ENCODE measurements at regions not wholly inside any gene's neighbourhood (a gene's known extent, or its start where the extent isn't known, plus 50 kb on each side); places are given as distances from the start of the nearest gene placed in this dataset.

GRCh38 chr17:36864827-36865430 lies 72.3 kb upstream of the LHX1 start:
- no peak for DNase-seq (ENCODE audit: low spot score)

- no peak for DNase-seq (ENCODE audit: low spot score)
Measured at GRCh38 chr17:36867716-36868341, 69.4 kb upstream of the LHX1 start.

DNA sequence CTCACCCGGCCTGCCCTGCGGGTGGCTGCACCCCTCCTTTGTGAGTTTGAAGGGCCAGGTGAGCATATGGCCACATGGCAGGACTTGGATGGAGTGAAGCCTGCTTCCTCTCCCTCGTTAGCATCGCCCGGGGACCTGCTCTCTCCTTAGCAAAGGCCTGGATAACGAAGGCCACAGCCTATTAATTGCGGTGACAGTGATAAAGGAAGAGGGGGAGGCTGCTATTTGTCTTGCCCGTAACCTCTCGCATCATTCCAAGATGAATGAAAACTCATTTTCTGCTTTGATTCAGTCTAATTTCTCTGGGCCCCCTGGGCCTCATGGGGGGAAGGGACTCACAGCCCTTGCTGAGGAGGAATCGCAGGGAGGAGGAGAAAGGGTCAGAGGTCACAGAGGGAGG lies 68.5 kb upstream of the LHX1 start:
- DNase-seq (ENCODE audit: low spot score), result no peak

- DNase-seq (ENCODE audit: low spot score), result no peak
Measured at GRCh38 chr17:36869441-36869840, 67.8 kb upstream of the LHX1 start.

GRCh38 chr17:36869856-36870719 lies 67.2 kb upstream of the LHX1 start:
- no peak for DNase-seq (ENCODE audit: low spot score)

- no peak for DNase-seq (ENCODE audit: low spot score)
Measured at GRCh38 chr17:36870720-36870999, 66.6 kb upstream of the LHX1 start.

DNA sequence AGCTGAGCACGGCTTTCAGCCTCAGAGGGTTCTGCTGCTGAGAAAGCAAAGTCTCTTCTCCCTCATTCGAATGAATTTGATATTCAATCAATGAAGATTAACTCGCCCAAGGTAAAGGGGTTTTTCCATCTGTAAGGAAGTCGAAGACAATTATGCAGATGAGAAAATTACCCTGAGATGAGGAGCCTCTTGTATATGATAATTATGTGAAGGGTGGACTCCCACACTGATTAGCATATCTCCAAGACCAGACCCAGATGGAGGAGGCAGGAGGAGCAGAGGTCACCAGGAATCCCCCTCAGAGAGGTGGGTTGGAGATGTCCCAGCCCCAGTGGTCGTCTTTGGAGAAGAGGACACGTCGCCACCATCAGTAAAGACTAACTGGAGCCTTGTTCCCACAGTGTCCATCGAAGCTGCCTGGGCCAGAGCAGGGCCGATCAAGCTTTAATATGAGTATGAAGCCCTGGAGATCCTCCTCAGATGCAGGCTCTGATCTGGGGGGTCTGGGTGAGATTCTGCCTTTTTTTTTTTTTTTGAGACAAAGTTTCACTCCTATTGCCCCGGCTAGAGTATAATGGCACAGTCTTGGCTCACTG lies 61.5 kb upstream of the LHX1 start:
- DNase-seq (ENCODE audit: low spot score), result no peak

DNA sequence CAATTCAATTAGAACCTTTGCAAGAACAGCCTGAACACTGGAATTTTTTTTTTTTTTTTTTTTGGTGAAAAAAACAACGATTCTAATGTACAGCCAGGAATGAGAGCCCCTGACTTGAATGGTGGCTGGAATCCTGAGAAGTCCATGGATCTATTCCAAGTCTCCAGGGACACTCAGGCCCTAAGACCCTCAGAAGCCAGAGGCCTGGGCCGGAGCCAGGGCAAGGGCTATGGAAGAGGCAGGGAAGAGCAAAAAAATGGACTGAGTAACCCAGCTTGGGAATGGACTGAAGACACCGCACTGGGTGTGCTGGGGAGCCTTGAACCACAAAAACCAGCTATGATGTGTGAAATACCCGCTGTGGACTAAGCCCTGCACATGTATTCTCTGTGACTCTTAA lies 60.3 kb upstream of the LHX1 start:
- no peak for DNase-seq (ENCODE audit: low spot score)

DNA sequence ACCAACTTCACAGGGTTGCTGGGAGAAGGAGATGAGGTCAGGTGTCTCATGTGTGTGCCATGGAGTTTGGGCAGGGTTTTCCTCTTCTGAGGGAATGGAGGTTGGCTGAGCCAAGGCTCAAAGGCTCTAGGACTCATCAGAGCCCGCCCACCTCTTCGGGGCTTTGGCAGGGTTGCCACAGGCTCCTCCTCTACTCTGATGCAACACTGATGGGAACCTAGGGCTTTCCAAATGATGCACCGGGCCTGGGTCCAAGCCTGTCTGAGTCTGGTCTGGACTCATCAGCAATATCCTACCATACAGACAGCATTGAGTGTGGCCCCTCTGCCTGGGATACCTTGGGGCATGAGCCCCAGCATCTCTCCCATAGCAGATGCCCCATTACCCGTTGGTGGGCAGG lies 59.5 kb upstream of the LHX1 start:
- no peak for DNase-seq (ENCODE audit: low spot score)

GRCh38 chr17:36878216-36878615 lies 59.1 kb upstream of the LHX1 start:
- no peak for DNase-seq (ENCODE audit: low spot score)

DNA sequence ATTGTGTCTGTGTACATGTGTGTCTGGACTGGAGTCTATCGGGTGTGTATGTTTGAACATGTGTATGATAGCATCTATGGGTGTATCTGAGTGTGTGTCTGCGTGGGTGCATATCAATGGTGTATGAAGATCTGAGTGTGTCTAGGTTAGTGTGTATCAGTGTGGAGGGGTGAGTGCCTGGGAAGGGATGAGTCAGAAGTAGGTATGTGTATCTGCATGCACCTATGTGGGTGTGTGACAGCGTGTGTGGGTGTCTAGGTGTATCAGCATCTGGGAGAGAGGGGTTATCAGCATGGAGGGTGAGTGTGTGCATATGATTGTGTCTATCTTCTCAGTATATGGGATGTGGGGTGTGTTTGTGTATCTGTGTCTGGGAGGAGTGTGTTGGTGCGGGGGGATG lies 58.2 kb upstream of the LHX1 start:
- DNase-seq (ENCODE audit: low spot score), result no peak

DNA sequence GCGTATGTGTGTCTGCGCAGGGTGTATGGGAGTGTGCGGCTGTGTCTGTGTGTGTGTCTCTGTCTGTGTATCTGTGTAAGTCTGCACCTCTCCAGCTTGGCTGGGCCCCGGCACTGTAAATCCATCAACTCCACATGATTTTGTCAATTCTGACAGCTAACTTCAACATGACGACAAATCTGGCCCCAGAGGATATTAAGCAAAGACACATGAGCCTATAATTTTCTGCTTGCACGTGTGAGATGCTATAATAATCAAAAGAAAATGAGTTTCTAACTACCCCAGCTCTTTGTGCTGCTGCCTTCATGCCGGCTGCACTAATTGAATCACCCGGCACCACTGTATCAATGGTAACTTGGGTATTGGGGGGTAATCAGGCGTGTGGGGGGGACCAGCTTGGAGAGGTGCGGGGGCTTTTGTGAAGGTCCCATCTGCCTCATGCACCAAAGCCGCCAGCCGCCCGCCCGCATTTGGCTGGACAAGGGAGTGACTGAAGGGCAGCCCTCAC lies 57.6 kb upstream of the LHX1 start:
- DNase-seq (ENCODE audit: low spot score), result no peak

DNA sequence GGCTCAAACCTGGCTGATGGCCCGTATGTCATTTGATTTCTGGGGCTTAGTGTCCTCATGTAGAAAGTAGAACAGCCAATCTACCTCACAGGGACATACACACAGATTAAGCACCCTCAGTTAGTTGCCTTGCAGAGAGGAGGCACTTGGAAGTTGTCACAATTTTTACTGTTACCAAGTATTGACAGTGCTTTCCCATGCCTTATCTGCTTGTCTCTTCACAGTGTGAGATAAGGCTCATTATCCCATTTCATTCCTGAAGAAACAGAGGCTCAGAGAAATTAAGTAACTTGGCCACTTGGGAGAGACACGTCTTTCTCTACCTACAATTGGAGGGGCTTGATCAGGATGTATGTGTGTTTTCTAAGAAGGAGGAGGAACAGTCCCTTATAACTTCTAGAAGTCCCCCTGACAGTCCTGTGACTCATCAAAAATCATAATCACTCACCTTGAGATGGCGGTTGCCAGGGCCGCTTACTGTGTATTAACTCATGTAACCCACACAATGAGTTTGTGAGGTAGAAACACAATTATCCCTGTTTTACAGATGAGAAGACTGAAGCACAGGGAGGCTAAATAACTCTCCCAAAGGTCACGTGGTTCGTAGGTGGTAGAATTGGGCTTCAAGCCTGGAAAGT lies 56.9 kb upstream of the LHX1 start:
- DNase-seq (ENCODE audit: low spot score), result no peak

GRCh38 chr17:36881323-36881722 lies 56.0 kb upstream of the LHX1 start:
- DNase-seq (ENCODE audit: low spot score), result no peak

DNA sequence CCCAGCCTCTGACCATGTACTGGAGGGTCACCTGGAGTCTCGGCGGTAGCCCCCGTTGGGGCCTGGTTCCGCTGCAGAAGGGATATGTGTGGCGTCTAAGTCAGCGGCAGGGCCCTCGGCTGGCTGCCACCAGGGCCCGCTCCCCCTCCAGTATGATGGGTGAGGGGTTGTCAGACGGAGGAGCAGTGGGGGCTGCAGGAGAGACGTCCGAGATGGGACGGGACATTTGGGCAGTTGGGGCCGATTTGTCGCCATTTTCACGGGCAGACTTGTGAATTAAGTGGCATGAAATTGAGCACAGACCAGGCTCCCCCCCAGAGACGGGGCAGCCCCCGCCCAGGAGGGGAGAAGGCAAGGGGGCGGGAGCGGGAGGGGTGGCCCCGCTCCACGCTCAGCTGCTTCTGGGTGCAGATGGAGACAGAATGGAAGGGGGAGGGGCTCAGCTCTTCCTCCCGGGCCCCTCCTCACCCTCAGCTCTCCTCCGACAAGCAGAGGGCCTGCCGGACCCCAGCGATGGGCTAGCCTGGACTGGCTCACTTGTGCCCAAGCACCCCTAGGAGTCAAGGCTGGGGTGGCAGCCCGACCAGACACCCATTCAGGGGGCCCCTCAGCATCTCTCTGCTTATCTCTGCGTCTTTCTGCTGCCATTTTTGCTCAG lies 52.7 kb upstream of the LHX1 start:
- no peak for DNase-seq (ENCODE audit: low spot score)

DNA sequence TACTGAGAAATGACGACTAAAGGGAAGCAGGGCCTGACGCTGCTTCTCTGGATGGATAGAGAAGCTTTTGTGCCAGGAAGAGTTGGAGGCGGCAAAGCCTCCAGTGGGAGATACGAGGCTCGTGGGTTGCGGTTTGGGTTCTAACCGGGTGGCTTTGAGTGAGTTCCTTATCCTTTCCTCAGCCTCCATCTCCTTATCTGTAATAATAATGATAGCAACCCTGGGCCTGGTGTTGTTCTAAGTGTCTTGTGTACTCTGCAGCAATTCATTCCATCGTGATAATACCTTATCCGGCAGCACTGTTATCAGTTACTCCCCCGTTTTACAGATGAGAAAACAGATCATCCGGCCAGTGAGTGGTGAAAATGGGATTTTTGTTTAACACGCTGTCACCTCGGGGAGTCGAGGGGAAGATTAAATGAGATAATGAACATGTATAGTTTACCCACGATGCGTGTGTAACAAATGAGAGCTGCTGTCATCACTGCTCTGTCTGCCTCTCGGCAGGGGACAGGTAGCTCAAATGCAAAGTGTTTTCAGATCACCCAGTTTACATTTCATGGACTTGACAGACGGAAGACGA lies 52.0 kb upstream of the LHX1 start:
- no peak for DNase-seq (ENCODE audit: low spot score)

GRCh38 chr17:36885771-36886377 lies 51.4 kb upstream of the LHX1 start:
- no peak for DNase-seq (ENCODE audit: low spot score)

Measured in ecto neural progenitor cell (in vitro differentiated cells).